ENCODE measurements at regions not wholly inside any gene's neighbourhood (a gene's known extent, or its start where the extent isn't known, plus 50 kb on each side); places are given as distances from the start of the nearest gene placed in this dataset.

DNA sequence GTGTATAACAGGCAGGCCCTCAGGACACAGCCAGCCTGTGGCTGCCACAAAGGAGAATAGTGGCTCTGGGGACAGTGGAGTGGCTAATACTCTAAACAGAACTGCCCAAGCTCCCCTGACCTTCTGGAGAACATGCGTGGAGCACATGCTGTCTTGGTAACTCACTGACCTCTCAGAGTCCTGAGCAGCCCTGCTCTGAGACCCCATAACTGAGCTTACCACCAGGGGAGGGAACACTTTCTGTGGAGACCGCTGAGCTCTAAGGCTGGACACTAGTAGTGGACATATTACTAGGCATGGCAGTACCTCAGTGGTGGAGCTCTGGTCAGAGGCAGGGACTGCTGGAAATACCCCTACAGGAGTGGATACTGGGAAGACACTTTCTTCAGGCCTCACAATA lies 60.2 kb upstream of the SPTLC1 start:
- no peaks in the 10 kb centered on the region for H3K9me3 ChIP-seq (ENCODE audit: control insufficient read depth, insufficient read depth, low read length)
- TF ChIP-seq, protein P1, sequence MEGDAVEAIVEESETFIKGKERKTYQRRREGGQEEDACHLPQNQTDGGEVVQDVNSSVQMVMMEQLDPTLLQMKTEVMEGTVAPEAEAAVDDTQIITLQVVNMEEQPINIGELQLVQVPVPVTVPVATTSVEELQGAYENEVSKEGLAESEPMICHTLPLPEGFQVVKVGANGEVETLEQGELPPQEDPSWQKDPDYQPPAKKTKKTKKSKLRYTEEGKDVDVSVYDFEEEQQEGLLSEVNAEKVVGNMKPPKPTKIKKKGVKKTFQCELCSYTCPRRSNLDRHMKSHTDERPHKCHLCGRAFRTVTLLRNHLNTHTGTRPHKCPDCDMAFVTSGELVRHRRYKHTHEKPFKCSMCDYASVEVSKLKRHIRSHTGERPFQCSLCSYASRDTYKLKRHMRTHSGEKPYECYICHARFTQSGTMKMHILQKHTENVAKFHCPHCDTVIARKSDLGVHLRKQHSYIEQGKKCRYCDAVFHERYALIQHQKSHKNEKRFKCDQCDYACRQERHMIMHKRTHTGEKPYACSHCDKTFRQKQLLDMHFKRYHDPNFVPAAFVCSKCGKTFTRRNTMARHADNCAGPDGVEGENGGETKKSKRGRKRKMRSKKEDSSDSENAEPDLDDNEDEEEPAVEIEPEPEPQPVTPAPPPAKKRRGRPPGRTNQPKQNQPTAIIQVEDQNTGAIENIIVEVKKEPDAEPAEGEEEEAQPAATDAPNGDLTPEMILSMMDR (IDR thresholded peaks at IDR 0.05; ENCODE audit: low read depth, low read length, poor library complexity, severe bottlenecking) = no peak
- no peak for TF ChIP-seq EZH2phosphoT487 (IDR thresholded peaks at IDR 0.05; ENCODE audit: borderline replicate concordance, low read length)
- H3F3A ChIP-seq (ENCODE audit: control insufficient read depth, insufficient read depth) = no peaks in the 10 kb centered on the region
- H3K9me2 ChIP-seq (replicated peaks; ENCODE audit: control insufficient read depth, low read length) = no peaks in the 10 kb centered on the region
- H3K4me3 ChIP-seq (ENCODE audit: low read length) = no peak overlapping the region
- H3K79me2 ChIP-seq (ENCODE audit: control insufficient read depth, low read length) = no peaks in the 10 kb centered on the region
- H4K20me1 ChIP-seq (ENCODE audit: control insufficient read depth, insufficient read depth, low read depth, low read length) = no peaks in the 10 kb centered on the region
- H3K36me3 ChIP-seq (ENCODE audit: control insufficient read depth, low read length) = no peaks in the 10 kb centered on the region
- H3K4me1 ChIP-seq (ENCODE audit: control insufficient read depth, low read length) = peaks cover 1% of the 10 kb centered on the region
- no peak overlapping the region for H3K27ac ChIP-seq (ENCODE audit: low read depth, low read length)
- no peak overlapping the region for H3K4me2 ChIP-seq (ENCODE audit: low read length)
- peaks cover 6% of the 10 kb centered on the region for H3K27me3 ChIP-seq (ENCODE audit: control insufficient read depth, low read length)

DNA sequence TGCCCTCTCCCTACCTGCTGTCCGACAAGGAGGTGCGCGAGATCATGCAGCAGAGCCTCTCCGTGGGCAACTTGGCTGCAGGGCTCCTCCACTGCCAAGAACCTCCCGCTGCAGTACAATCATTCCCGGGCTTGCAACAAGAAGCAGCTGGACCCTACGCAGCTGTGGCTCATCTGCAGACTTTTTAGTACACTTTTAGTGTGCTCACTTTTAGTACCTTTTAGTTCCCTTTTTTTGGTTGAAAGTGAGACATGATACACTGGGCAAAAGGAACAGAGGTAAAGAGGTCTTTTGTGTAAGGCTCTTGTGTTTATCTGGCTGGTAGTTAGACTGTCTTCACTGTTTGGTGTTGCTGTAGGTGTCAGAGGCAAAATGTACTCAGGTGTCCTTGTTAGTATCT lies 58.1 kb upstream of the SPTLC1 start:
- Histone ChIP-seq H3K4me1 (ENCODE audit: control insufficient read depth, low read length) (no peaks in the 10 kb centered on the region), H3K4me3 (ENCODE audit: low read length) (no peak overlapping the region), H3K36me3 (ENCODE audit: control insufficient read depth, low read length) (no peaks in the 10 kb centered on the region), H3K9me2 (replicated peaks; ENCODE audit: control insufficient read depth, low read length) (no peaks in the 10 kb centered on the region), H4K20me1 (ENCODE audit: control insufficient read depth, insufficient read depth, low read depth, low read length) (no peaks in the 10 kb centered on the region), H3F3A (ENCODE audit: control insufficient read depth, insufficient read depth) (no peaks in the 10 kb centered on the region), H3K27ac (ENCODE audit: low read depth, low read length) (no peak overlapping the region), H3K79me2 (ENCODE audit: control insufficient read depth, low read length) (no peaks in the 10 kb centered on the region), H3K27me3 (ENCODE audit: control insufficient read depth, low read length) (peaks cover 12% of the 10 kb centered on the region), H3K4me2 (ENCODE audit: low read length) (no peak overlapping the region), H3K9me3 (ENCODE audit: control insufficient read depth, insufficient read depth, low read length) (no peaks in the 10 kb centered on the region)
- TF ChIP-seq, protein P1 (IDR thresholded peaks at IDR 0.05; ENCODE audit: low read depth, low read length, poor library complexity, severe bottlenecking) = no peak
- TF ChIP-seq EZH2phosphoT487 (IDR thresholded peaks at IDR 0.05; ENCODE audit: borderline replicate concordance, low read length) = no peak

DNA sequence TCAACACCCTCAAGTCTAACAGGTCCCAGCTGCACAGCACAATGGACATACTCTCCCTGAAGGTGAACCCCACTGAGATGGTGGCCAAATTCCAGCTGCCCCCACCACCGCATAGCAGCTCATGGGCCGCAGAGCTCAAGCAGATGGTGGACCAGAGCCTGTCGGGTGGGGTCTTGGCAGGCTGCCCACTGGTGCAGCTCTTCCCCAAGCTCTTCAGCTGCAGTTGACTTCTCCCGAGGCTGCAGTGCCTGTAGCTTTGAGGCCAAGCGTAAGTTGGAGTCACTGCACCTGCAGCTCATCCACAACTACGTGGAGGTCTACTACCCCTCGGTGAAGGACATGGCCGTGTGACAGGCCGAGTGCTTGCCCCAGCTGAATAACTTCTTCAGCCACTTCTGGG lies 56.6 kb upstream of the SPTLC1 start:
- TF ChIP-seq, protein P1 (IDR thresholded peaks at IDR 0.05; ENCODE audit: low read depth, low read length, poor library complexity, severe bottlenecking) = no peak
- no peak for TF ChIP-seq EZH2phosphoT487 (IDR thresholded peaks at IDR 0.05; ENCODE audit: borderline replicate concordance, low read length)
- H3K4me1 ChIP-seq (ENCODE audit: control insufficient read depth, low read length) = no peaks in the 10 kb centered on the region
- H3K27ac ChIP-seq (ENCODE audit: low read depth, low read length) = no peak overlapping the region

DNA sequence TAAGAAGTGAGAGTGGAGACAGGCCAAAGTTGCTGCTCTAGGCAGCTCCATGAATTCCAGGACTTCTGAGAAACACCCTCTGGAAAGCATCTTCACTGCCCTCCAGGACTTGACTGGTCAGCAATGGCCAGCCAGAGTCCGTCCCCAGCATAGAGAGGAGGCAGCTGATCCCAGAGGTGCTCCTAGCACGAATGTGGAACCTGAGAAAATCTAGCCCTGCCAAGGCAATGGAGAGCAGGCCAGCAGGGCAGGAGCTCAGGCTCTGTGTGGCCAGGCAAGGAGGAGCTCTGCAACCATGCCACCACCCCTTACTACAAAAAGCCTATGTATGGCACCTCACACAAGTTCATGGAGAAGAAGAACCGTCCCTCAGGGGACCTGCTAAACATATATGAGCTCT lies 56.1 kb upstream of the SPTLC1 start:
- Histone ChIP-seq H3K4me1 (ENCODE audit: control insufficient read depth, low read length) (no peaks in the 10 kb centered on the region), H3F3A (ENCODE audit: control insufficient read depth, insufficient read depth) (no peaks in the 10 kb centered on the region), H3K4me3 (ENCODE audit: low read length) (no peak overlapping the region), H3K36me3 (ENCODE audit: control insufficient read depth, low read length) (no peaks in the 10 kb centered on the region), H3K27me3 (ENCODE audit: control insufficient read depth, low read length) (peaks cover 12% of the 10 kb centered on the region), H4K20me1 (ENCODE audit: control insufficient read depth, insufficient read depth, low read depth, low read length) (no peaks in the 10 kb centered on the region), H3K27ac (ENCODE audit: low read depth, low read length) (no peak overlapping the region), H3K9me2 (replicated peaks; ENCODE audit: control insufficient read depth, low read length) (no peaks in the 10 kb centered on the region), H3K9me3 (ENCODE audit: control insufficient read depth, insufficient read depth, low read length) (no peaks in the 10 kb centered on the region), H3K79me2 (ENCODE audit: control insufficient read depth, low read length) (no peaks in the 10 kb centered on the region), H3K4me2 (ENCODE audit: low read length) (no peak overlapping the region)
- TF ChIP-seq, protein P1 (IDR thresholded peaks at IDR 0.05; ENCODE audit: low read depth, low read length, poor library complexity, severe bottlenecking) = no peak
- no peak for TF ChIP-seq EZH2phosphoT487 (IDR thresholded peaks at IDR 0.05; ENCODE audit: borderline replicate concordance, low read length)

More for the DNA sequence above, 56.6 kb upstream of the SPTLC1 start:
- no peaks in the 10 kb centered on the region for H3K9me2 ChIP-seq (replicated peaks; ENCODE audit: control insufficient read depth, low read length)
- no peaks in the 10 kb centered on the region for H3K36me3 ChIP-seq (ENCODE audit: control insufficient read depth, low read length)
- no peak overlapping the region for H3K4me3 ChIP-seq (ENCODE audit: low read length)
- no peaks in the 10 kb centered on the region for H3F3A ChIP-seq (ENCODE audit: control insufficient read depth, insufficient read depth)
- no peaks in the 10 kb centered on the region for H4K20me1 ChIP-seq (ENCODE audit: control insufficient read depth, insufficient read depth, low read depth, low read length)
- H3K9me3 ChIP-seq (ENCODE audit: control insufficient read depth, insufficient read depth, low read length) = no peaks in the 10 kb centered on the region
- H3K4me2 ChIP-seq (ENCODE audit: low read length) = no peak overlapping the region
- no peaks in the 10 kb centered on the region for H3K79me2 ChIP-seq (ENCODE audit: control insufficient read depth, low read length)
- peaks cover 12% of the 10 kb centered on the region for H3K27me3 ChIP-seq (ENCODE audit: control insufficient read depth, low read length)

Measured in DOHH2 (cell line).